Breast epithelium (tissue), 3 donors: ENCODE measurements at regions not wholly inside any gene's neighbourhood (a gene's known extent, or its start where the extent isn't known, plus 50 kb on each side); places are given as distances from the start of the nearest gene placed in this dataset.

ENCODE experiments used
- POLR2A ChIP-seq: fragments of 450-650 bp; IDR thresholded peaks from one replicate; pipeline ENCODE4 v1.6.1; 2016; ENCODE audit warnings: antibody characterized with exemption, mild to moderate bottlenecking, moderate library complexity
- POLR2AphosphoS5 ChIP-seq, 3 donors: sonication (generic); formaldehyde crosslinking; IDR thresholded peaks; one replicate each; pipeline ENCODE4 v1.6.1; 2017; ENCODE audit warnings: antibody characterized with exemption in 3 of 3
- TF ChIP-seq, protein P1 (sequence below), 3 donors: fragments of 450-650 bp; IDR thresholded peaks; one replicate each; pipeline ENCODE4 v1.5.1; 2016 to 2017; ENCODE audit warnings: antibody characterized with exemption in 3 of 3, mild to moderate bottlenecking in 3 of 3, moderate library complexity in 3 of 3

- TF ChIP-seq, protein P1, sequence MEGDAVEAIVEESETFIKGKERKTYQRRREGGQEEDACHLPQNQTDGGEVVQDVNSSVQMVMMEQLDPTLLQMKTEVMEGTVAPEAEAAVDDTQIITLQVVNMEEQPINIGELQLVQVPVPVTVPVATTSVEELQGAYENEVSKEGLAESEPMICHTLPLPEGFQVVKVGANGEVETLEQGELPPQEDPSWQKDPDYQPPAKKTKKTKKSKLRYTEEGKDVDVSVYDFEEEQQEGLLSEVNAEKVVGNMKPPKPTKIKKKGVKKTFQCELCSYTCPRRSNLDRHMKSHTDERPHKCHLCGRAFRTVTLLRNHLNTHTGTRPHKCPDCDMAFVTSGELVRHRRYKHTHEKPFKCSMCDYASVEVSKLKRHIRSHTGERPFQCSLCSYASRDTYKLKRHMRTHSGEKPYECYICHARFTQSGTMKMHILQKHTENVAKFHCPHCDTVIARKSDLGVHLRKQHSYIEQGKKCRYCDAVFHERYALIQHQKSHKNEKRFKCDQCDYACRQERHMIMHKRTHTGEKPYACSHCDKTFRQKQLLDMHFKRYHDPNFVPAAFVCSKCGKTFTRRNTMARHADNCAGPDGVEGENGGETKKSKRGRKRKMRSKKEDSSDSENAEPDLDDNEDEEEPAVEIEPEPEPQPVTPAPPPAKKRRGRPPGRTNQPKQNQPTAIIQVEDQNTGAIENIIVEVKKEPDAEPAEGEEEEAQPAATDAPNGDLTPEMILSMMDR (IDR thresholded peaks at IDR 0.05), result no peak
- TF ChIP-seq POLR2AphosphoS5 (IDR thresholded peaks at IDR 0.05), result no peak
- no peak for TF ChIP-seq POLR2A
These were observed 121.4 kb upstream of the FOXF1 start for GRCh38 chr16:86388976-86389375.
